ENCODE measurements at regions not wholly inside any gene's neighbourhood (a gene's known extent, or its start where the extent isn't known, plus 50 kb on each side); places are given as distances from the start of the nearest gene placed in this dataset.

DNA sequence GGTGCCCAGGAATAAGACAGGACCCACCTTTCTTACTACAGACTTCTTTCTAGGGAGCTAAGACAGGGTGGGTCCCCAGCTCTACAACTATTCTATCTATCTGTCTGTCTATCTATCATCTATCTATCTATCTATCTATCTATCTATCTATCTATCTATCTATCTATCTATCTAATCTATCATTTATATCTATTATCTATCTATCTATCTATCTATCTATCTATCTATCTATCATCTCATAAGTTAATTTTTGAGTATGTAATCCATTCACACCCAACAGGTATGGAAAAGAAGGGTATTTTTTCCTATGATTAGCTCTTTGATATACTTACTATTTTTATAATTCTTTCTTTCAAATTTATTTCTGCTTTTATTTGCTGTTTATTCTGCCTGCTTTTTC, 55.9 kb downstream of the BAMBI start:
- no peak overlapping the region for H3K27ac Mint-ChIP-seq
- no peaks in the 10 kb centered on the region for H3K27me3 Mint-ChIP-seq
- TF ChIP-seq, protein P1, sequence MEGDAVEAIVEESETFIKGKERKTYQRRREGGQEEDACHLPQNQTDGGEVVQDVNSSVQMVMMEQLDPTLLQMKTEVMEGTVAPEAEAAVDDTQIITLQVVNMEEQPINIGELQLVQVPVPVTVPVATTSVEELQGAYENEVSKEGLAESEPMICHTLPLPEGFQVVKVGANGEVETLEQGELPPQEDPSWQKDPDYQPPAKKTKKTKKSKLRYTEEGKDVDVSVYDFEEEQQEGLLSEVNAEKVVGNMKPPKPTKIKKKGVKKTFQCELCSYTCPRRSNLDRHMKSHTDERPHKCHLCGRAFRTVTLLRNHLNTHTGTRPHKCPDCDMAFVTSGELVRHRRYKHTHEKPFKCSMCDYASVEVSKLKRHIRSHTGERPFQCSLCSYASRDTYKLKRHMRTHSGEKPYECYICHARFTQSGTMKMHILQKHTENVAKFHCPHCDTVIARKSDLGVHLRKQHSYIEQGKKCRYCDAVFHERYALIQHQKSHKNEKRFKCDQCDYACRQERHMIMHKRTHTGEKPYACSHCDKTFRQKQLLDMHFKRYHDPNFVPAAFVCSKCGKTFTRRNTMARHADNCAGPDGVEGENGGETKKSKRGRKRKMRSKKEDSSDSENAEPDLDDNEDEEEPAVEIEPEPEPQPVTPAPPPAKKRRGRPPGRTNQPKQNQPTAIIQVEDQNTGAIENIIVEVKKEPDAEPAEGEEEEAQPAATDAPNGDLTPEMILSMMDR (IDR thresholded peaks at IDR 0.05; ENCODE audit: unreplicated experiment), result no peak
- no peak overlapping the region for H3K4me3 Mint-ChIP-seq (ENCODE audit: low read depth)
- H3K9me3 Mint-ChIP-seq (ENCODE audit: low read depth), result peaks cover 9% of the 10 kb centered on the region
- no peak for DNase-seq (ENCODE audit: low spot score, unreplicated experiment)
- peaks cover 1% of the 10 kb centered on the region for H3K36me3 Mint-ChIP-seq (ENCODE audit: insufficient read depth)
- H3K4me1 Mint-ChIP-seq (ENCODE audit: low read depth), result peaks cover 9% of the 10 kb centered on the region

DNA sequence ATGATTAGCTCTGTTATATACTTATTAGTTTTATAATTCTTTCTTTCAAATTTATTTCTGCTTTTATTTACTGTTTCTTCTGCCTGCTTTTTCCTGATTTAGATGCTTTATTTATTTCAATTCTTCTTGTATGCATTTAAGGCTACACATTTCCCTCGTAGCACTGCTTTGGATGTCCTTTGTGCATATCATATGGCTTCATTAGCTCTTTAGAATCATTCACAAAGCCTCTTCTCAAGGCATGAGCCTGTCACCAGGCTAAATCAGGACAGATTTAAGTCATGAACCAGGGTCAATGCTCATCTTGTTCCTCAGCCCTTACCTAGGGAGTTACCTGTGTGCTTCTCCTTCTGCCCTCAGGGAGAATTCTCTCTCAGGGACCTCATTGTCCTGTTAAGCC, 56.3 kb downstream of the BAMBI start:
- TF ChIP-seq, protein P1 (IDR thresholded peaks at IDR 0.05; ENCODE audit: unreplicated experiment), result no peak
- no peak overlapping the region for H3K27ac Mint-ChIP-seq
- no peak overlapping the region for H3K4me3 Mint-ChIP-seq (ENCODE audit: low read depth)
- peaks cover 1% of the 10 kb centered on the region for H3K36me3 Mint-ChIP-seq (ENCODE audit: insufficient read depth)
- no peaks in the 10 kb centered on the region for H3K27me3 Mint-ChIP-seq
- peaks cover 6% of the 10 kb centered on the region for H3K4me1 Mint-ChIP-seq (ENCODE audit: low read depth)
- H3K9me3 Mint-ChIP-seq (ENCODE audit: low read depth), result peaks cover 9% of the 10 kb centered on the region
- DNase-seq (ENCODE audit: low spot score, unreplicated experiment), result no peak

DNA sequence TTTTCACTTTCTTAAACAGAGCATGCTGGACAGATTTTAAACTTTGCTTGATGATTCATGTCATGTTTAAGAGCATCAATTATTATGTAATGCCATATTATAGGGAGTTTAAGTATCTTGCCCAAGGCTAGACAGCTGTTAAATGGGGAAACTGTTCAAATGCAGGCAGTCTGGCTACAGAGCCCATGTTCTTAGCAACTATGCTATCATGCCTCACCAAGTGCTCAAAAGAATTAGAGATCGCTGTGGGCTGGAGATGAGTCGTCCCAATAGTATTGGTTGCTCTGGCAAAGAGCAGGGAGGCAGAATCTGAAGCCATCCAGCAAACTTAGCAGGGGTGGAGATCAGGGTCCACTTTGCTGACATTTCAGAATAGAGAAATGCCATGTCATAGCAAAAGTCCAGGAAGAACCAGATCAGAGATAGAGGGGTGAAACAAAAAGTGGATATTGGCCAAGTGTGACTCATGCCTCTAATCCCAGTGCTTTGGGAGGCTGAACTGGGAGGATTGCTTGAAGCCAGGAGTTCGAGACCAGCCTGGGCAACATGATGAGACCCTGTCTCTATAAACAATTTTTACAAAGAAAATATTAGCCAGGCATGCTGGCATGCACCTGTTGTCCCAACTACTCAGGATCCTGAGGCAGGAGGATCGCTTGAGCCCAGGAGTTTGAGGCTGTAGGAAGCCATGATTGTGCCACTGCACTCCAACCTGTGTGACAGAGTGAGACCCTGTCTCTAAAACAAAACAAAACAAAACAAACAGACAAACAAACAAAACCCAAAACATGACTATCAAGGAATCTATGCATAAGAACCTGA, 57.8 kb downstream of the BAMBI start:
- Mint-ChIP-seq H3K4me1 (ENCODE audit: low read depth) (peaks cover 5% of the 10 kb centered on the region), H3K27me3 (peaks cover 2% of the 10 kb centered on the region), H3K36me3 (ENCODE audit: insufficient read depth) (peaks cover 1% of the 10 kb centered on the region), H3K27ac (peak overlapping the region; percentile 11), H3K4me3 (ENCODE audit: low read depth) (no peak overlapping the region), H3K9me3 (ENCODE audit: low read depth) (peaks cover 9% of the 10 kb centered on the region)
- DNase-seq (ENCODE audit: low spot score, unreplicated experiment), result no peak
- TF ChIP-seq, protein P1 (IDR thresholded peaks at IDR 0.05; ENCODE audit: unreplicated experiment), result no peak

DNA sequence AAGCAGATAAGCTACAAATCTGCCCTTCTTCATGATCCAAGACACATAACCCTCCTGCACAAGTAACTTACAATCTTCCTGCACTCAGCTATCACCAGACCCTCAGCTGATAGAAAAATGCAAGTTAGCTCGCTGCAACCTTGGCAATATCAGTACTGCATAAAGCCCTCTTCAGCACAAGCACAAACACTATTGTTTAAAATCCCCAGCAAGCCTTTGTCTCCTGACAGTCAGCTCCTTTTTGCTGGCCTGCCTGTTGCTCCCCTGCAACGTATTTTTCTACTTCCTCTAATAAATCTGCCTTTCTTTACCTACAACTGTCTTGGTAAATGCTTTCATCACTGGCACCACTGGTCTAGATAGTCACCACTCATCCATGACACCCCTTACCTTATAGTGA, 59.8 kb downstream of the BAMBI start:
- H3K9me3 Mint-ChIP-seq (ENCODE audit: low read depth), result peaks cover 9% of the 10 kb centered on the region
- peaks cover 2% of the 10 kb centered on the region for H3K27me3 Mint-ChIP-seq
- no peak overlapping the region for H3K4me3 Mint-ChIP-seq (ENCODE audit: low read depth)
- peaks cover 4% of the 10 kb centered on the region for H3K4me1 Mint-ChIP-seq (ENCODE audit: low read depth)
- no peak overlapping the region for H3K27ac Mint-ChIP-seq
- H3K36me3 Mint-ChIP-seq (ENCODE audit: insufficient read depth), result peaks cover 1% of the 10 kb centered on the region
- DNase-seq (ENCODE audit: low spot score, unreplicated experiment), result no peak
- TF ChIP-seq, protein P1 (IDR thresholded peaks at IDR 0.05; ENCODE audit: unreplicated experiment), result no peak

DNA sequence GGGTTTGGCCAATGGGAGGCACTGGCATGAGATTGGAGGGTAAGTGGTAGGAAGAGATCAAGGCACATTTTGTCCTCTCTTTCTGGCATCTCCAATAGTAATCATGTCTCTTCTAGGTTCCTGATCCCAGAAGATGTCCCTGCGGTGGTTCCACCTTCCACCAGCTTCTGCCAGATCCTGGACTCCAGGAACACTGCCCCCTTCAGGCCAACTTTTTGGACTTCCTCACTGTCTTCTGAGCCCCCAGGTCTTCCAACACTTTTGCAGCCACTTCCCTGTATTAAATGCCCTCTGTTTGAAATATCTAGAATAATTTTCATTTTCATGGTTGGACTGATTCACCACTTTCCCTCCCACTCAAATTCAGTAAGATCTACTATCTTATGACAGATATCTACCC, 60.9 kb downstream of the BAMBI start:
- H3K4me1 Mint-ChIP-seq (ENCODE audit: low read depth), result peaks cover 4% of the 10 kb centered on the region
- peaks cover 2% of the 10 kb centered on the region for H3K27me3 Mint-ChIP-seq
- H3K36me3 Mint-ChIP-seq (ENCODE audit: insufficient read depth), result no peaks in the 10 kb centered on the region
- H3K27ac Mint-ChIP-seq, result no peak overlapping the region
- H3K4me3 Mint-ChIP-seq (ENCODE audit: low read depth), result no peak overlapping the region
- no peak for DNase-seq (ENCODE audit: low spot score, unreplicated experiment)
- TF ChIP-seq, protein P1 (IDR thresholded peaks at IDR 0.05; ENCODE audit: unreplicated experiment), result peak; percentile 16
- H3K9me3 Mint-ChIP-seq (ENCODE audit: low read depth), result peaks cover 6% of the 10 kb centered on the region

All from progenitor cell of endocrine pancreas (in vitro differentiated cells).